Muscle of back (tissue), 3 donors: ENCODE measurements at regions not wholly inside any gene's neighbourhood (a gene's known extent, or its start where the extent isn't known, plus 50 kb on each side); places are given as distances from the start of the nearest gene placed in this dataset.
"Not testable (repeated sequence)": the region's sequence is repeated elsewhere in the genome, so short reads cannot be mapped to it uniquely, and the experiment has no call there.

Experiments used
- DNase-seq, 3 donors: peaks; one replicate each; pipeline versions ENCODE4 v3.0.0 to v3.0.0-alpha.2; 2013

DNA sequence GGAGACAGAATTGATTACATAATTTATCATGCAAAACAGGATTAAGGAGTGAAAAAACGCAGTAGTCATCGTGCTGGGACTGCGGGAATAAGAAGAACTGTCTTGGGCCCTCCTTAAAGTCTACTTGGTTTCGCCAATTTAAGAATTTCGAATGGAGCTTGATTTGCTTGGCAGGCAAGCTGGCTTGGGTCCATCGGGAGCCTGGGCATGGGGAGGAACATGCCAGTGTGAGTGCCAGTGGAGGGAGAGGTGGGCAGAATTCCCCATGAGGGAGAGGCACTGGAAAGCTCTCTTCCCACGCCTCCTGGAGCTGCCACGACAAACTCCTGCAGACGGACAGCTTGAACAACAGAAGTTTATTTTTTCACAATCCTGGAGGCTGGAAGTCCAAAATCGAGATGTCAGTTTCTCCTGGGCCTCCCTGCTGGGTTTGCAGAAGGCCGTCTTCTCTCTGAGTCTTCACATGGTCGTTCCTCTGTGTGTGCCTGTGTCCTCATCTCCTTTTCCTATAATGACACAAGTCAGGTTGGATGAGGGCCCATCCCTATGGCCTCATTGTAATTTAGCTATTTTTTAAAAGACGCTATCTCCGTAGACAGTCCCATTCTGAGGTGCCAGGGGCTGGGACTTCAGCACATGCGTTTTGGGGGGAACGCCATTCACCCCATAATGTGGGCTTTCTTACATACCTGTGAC, 528.7 kb upstream of the DPP6 start:
- no peak for DNase-seq

- peak in 1 of 3 donors; percentile 16 for DNase-seq
Observed at GRCh38 chr7:153524070-153524601, 528.1 kb upstream of the DPP6 start.

- DNase-seq = no peak
Observed at GRCh38 chr7:153529100-153529499, 523.1 kb upstream of the DPP6 start.

- DNase-seq = no peak
Observed at GRCh38 chr7:153529651-153530165, 522.5 kb upstream of the DPP6 start.

DNA sequence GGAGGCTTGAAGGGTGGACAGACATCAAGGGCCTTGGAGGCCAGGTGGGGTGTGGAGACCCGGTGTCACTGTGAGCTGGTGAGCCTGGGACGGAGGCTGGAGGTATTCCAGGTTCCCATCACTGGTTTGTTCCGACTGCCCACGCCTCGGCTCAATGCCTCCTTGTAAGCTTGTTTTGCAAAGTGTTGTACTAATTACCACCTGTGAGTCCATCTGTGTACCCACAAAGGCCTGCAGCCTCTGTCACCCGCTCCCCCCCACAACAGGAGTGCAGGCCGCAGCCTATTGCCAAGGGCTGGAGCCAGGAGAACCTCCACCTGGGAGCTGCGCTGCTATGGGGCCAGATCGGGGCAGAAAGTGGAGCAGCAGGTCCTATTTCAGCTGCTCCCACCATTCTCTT, 521.8 kb upstream of the DPP6 start:
- DNase-seq = no peak

DNA sequence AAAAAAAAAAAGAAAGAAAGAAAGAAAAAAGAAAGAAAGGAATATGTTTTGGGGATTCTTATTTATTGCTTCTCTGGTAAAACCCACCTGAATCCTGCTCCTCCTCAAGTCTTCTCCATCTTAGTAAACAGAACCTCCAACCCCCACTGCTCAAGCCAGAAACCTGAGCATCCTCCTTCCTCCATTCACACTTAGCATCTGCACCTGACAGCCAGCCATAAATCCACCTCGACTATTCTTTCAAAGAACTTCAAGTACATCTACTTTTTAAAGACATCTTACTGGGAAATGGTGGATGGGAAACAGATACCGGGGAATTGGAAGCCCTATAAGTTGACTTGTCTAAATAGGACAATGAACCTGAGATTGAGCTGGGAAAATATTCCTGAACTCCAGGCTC, 519.9 kb upstream of the DPP6 start:
- no peak for DNase-seq

DNA sequence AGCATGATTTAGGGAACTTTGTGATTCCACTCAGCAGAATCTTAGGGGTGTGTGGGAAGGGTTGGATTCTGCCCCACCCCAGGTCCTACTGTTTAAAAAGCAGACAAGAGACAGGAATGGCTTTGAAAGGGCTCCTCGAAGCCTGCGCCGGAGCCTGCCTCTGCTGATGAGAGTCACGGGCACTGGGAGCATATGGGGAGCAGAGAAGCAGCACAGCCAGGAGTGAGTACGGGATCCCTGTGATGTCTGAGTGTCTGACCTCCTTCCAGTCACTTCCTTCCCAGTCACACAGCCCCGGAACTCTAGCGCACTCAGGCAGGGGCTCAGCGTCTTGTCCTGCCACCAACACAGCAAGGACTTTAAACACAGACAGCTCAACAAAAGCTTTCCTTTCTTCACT, 514.9 kb upstream of the DPP6 start:
- DNase-seq = no peak

DNA sequence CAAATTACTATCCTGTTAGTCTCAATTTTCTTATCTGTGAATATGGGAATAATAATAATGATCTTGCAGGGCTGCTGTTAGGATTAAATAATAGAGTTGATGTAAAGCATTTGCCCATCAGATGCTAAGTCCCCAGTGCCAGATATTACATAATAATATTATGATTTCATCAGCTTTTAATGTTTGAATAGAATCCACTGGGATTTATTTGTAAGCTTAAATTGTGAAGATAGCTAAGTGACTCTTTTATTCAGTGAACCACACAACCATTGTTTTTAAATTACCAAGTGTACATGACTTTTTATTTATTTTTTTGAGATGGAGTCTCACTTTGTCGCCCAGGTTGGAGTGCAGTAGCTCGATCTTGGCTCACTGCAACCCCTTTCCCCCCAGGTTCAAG, 510.3 kb upstream of the DPP6 start:
- DNase-seq = no peak

GRCh38 chr7:153543232-153543631, 509.0 kb upstream of the DPP6 start:
- DNase-seq = no peak

DNA sequence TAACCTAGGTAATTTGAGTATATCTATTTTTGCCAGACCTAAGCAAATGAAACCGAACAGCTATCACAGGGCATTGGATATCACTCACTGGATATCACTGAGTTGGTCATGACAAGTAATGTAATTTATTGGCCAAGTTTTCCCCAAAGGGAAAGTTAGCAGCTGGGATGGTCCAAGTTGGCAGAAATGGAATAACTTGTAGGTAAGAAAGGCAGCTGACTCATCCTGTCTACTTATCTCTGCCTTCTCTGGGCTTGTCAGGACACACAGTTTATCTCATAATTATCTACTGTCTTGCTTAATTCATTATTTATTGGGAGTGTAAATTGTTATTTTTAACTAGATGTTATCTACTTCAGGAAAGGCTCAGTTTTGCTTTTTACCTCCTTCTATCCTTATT, 502.0 kb upstream of the DPP6 start:
- DNase-seq = no peak

- no peak for DNase-seq
Observed at GRCh38 chr7:153564391-153564790, 487.8 kb upstream of the DPP6 start.

- DNase-seq = no peak
Observed at GRCh38 chr7:153566324-153566723, 485.9 kb upstream of the DPP6 start.

- peak; percentile 45 to 83 (median 79) for DNase-seq
Observed at GRCh38 chr7:153567426-153567825, 484.8 kb upstream of the DPP6 start.

DNA sequence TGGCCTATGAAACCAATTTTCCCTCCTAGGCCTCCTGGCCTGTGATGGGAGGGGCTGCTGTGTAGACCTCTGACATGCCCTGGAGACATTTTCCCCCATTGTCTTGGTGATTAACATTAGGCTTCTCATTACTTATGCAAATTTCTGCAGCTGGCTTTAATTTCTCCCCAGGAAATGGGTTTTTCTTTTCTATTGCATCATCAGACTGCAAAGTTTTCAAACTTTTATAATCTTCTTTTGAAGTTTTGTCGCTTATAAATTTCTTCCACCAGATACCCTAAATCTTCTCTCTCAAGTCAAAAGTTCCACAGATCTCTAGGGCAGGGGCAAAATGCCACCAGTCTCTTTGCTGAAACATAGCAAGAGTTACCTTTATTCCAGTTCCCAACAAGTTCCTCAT, 482.7 kb upstream of the DPP6 start:
- not testable (repeated sequence) for DNase-seq

GRCh38 chr7:153576096-153576495, 476.1 kb upstream of the DPP6 start:
- no peak for DNase-seq

DNA sequence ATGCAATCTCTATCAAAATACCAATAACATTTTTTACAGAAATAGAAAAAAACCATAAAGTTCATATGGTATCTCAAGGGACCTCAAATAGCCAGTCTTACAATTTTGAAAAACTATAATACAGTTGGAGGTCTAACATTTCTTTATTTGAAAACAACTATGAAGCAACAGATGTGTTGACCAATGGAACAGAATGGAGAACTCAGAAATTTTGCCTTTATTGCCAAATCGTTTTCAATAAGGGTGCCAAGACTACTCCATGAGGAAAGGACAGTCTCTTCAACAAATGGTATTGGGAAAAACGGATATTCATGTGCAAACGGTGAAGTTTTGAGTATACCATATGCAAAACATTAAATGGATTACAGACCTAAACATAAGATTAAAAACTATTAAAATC, 470.8 kb upstream of the DPP6 start:
- DNase-seq = peak in 2 of 3 donors; percentile 1 to 16

DNA sequence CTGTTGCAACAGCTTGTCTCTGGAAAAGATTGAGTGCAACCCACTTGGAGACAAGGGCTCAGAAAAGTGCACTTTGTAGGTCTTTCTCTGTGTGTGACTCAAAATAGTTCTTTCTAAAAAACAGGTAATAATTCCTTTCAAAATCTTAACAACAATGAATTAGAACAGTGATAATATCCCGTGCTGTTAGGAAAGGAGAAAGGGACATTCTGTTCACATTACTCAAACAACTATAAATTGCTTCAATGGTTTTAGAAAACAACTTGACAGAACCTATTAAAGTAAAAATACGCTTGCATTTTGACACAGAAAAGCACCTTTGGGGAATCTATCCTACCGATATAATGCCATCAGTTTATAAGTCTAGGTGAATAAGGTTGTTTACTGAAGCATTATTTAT, 468.1 kb upstream of the DPP6 start:
- DNase-seq = no peak

DNA sequence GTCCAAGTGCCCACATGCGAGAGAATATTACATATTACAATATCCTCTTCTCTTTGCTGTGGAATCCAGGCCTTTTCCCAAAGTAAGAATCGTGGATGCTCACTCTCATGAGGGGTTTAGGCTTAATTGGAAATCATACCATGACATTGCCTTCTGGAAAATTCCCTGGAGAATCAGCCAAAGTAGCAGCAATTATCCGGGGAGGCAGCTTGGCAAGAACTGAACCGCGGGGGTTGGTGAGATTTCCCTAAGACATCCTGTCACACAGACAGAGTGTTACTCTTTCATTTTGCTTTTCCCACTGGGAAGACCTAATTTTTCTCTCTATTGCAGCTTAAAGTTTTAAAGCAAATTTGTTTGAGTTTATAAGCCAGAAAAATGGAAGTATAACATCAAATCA, 463.6 kb upstream of the DPP6 start:
- no peak for DNase-seq

- no peak for DNase-seq
Observed at GRCh38 chr7:153590136-153590535, 462.1 kb upstream of the DPP6 start.

DNA sequence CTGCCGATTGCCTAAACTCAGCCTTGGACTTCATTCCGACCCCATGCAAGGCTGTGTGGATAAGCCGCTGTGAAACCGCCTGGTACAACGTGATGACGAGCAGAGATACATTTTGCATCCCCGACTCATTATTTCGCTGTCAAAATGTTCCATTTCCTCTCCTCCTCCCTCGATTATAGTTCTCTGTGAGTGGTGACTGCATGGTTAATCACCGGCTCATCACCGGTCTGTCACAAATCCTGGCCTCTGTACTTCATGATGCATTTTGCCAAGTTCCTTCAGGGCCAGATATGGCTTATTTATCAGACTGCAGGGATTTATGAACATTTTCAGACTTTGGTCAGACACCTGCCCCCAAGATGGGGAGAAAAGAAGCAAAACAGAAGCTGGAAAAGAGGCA, 461.6 kb upstream of the DPP6 start:
- DNase-seq = no peak

- DNase-seq = no peak
Observed at GRCh38 chr7:153607354-153607753, 444.8 kb upstream of the DPP6 start.

- DNase-seq = peak in 1 of 3 donors; percentile 1
Observed at GRCh38 chr7:153616711-153617325, 435.4 kb upstream of the DPP6 start.

DNA sequence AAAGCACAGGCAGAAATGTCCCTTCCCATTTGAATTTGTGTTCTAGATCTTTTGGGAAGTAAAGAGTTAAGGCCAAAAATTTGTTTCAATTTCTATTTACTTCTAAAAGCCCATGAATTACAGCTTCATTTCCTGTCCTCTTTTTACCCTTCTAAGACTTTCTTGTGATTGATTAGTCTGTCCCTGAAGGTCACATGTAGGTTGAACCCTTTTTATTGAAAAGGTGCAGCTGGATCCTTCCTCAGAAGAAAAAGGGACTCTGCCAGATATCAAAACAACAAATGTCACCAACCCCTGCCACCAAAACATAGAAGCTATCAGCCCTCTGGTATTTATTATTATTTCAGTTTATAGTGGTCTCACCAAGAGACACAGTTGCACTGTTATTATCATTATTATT, 424.9 kb upstream of the DPP6 start:
- DNase-seq = no peak

GRCh38 chr7:153628406-153628805, 423.8 kb upstream of the DPP6 start:
- DNase-seq = no peak
